COLO668 (cell line): ENCODE measurements at regions not wholly inside any gene's neighbourhood (a gene's known extent, or its start where the extent isn't known, plus 50 kb on each side); places are given as distances from the start of the nearest gene placed in this dataset.
A peak's percentile ranks its signal among the peaks of the same experiment; 100 is the strongest.

Experiments
- DNase-seq: peaks from one replicate; lab custom pipeline; 2025; ENCODE audit not compliant: unreplicated experiment; lab: John Stamatoyannopoulos, UW

GRCh38 chr2:200751786-200752185 is 59.9 kb upstream of the BZW1 start:
- no peak for DNase-seq

GRCh38 chr2:200752332-200752731 is 59.4 kb upstream of the BZW1 start:
- DNase-seq, result no peak

DNA sequence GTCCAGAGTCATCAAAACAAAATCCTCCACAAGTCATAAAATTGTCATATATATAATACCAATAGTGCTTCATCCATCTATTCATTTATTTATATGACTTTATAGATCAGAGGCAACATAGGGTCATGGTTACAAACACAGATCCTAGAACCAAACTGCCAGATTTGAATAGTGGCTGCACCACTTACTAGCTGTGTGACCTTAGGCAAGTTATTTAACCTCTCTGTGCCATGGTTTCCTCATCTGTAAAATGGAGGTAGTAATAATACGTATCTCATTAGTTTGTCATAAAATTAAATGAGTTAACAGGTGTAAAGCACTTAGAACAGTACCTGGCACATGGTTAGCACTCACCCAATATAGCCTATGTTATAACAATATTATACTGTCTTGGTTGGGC is 58.9 kb upstream of the BZW1 start:
- DNase-seq, result no peak

GRCh38 chr2:200756618-200757321 is 54.9 kb upstream of the BZW1 start:
- DNase-seq, result peak; percentile 30

- DNase-seq, result no peak
Measured at GRCh38 chr2:200757399-200757798, 54.3 kb upstream of the BZW1 start.

DNA sequence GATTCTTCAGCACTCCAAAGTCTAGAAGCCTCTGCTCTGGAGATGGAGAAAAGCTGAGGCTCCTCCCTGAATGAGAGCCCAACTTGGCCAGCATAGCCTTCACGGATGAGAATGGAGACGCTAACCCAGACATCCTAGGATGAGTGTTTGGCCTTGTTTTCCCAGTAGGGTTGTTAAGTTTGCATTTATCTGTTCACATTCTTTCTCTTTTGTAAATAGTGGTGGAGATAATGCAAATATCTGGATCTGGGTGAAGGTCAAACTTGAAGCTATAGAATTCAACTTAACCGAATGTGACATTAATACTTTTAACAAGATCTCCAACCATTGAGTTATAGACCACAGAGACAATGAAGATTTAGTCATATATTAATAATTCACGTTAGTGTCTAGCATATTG is 53.4 kb upstream of the BZW1 start:
- no peak for DNase-seq

DNA sequence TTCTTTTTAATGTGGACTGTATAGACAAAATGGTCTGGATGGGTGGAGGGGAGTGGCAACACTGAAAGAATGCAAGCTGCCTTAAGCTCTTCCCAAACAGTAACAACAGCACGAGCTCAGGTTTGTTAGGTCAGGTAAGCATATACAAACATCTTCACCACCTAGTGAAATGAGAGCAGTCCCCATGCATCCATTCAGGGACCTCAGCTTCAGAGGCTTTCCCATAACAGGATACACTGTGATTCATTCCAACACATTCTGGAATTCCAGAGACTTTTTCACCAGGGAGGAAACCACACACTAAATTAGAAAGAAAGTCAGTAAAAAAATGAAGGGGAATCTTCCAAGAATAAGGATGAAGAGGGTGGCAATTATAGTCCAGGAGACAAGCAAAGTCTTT is 50.4 kb upstream of the BZW1 start:
- no peak for DNase-seq
